ENCODE measurements at regions not wholly inside any gene's neighbourhood (a gene's known extent, or its start where the extent isn't known, plus 50 kb on each side); places are given as distances from the start of the nearest gene placed in this dataset.

GRCh38 chr11:116416852-116417251 lies 355.9 kb downstream of the BUD13 start:
- no peak overlapping the region for H3K4me3 ChIP-seq (ENCODE audit: low read length in 3 of 3)
- peaks cover 2 to 14% (median 8%) of the 10 kb centered on the region in 3 donors for H3K27me3 ChIP-seq (ENCODE audit: control insufficient read depth in 3 of 3, insufficient read depth in 3 of 3, low read length in 3 of 3)
- H3K27ac ChIP-seq (ENCODE audit: low read depth, low read length) = no peak overlapping the region
- H3K36me3 ChIP-seq (ENCODE audit: control insufficient read depth in 3 of 3, insufficient read depth in 3 of 3, low read length in 3 of 3) = no peaks in the 10 kb centered on the region
- H3K9me3 ChIP-seq (ENCODE audit: control insufficient read depth in 3 of 3, low read length in 3 of 3) = no peaks in the 10 kb centered on the region
- H3K4me1 ChIP-seq (ENCODE audit: control insufficient read depth in 3 of 3, insufficient read depth in 3 of 3, low read length in 3 of 3) = no peaks in the 10 kb centered on the region
- H3K9ac ChIP-seq (ENCODE audit: low read depth in 1 of 3, low read length in 3 of 3) = no peak overlapping the region

GRCh38 chr11:116415095-116415494 lies 357.7 kb downstream of the BUD13 start:
- Histone ChIP-seq H3K9me3 (ENCODE audit: control insufficient read depth in 3 of 3, low read length in 3 of 3) (no peaks in the 10 kb centered on the region), H3K4me1 (ENCODE audit: control insufficient read depth in 3 of 3, insufficient read depth in 3 of 3, low read length in 3 of 3) (no peaks in the 10 kb centered on the region), H3K36me3 (ENCODE audit: control insufficient read depth in 3 of 3, insufficient read depth in 3 of 3, low read length in 3 of 3) (no peaks in the 10 kb centered on the region), H3K27ac (ENCODE audit: low read depth, low read length) (no peak overlapping the region), H3K9ac (ENCODE audit: low read depth in 1 of 3, low read length in 3 of 3) (no peak overlapping the region), H3K4me3 (ENCODE audit: low read length in 3 of 3) (no peak overlapping the region), H3K27me3 (ENCODE audit: control insufficient read depth in 3 of 3, insufficient read depth in 3 of 3, low read length in 3 of 3) (peaks cover 2 to 7% (median 3%) of the 10 kb centered on the region in 3 donors)

GRCh38 chr11:116414357-116414880 lies 358.4 kb downstream of the BUD13 start:
- no peak overlapping the region for H3K9ac ChIP-seq (ENCODE audit: low read depth in 1 of 3, low read length in 3 of 3)
- H3K27ac ChIP-seq (ENCODE audit: low read depth, low read length) = no peak overlapping the region
- no peaks in the 10 kb centered on the region for H3K4me1 ChIP-seq (ENCODE audit: control insufficient read depth in 3 of 3, insufficient read depth in 3 of 3, low read length in 3 of 3)
- H3K4me3 ChIP-seq (ENCODE audit: low read length in 3 of 3) = no peak overlapping the region
- H3K36me3 ChIP-seq (ENCODE audit: control insufficient read depth in 3 of 3, insufficient read depth in 3 of 3, low read length in 3 of 3) = no peaks in the 10 kb centered on the region
- H3K27me3 ChIP-seq (ENCODE audit: control insufficient read depth in 3 of 3, insufficient read depth in 3 of 3, low read length in 3 of 3) = peaks cover 0 to 7% (median 6%) of the 10 kb centered on the region in 3 donors
- no peaks in the 10 kb centered on the region for H3K9me3 ChIP-seq (ENCODE audit: control insufficient read depth in 3 of 3, low read length in 3 of 3)

- no peaks in the 10 kb centered on the region for H3K36me3 ChIP-seq (ENCODE audit: control insufficient read depth in 3 of 3, insufficient read depth in 3 of 3, low read length in 3 of 3)
- H3K27me3 ChIP-seq (ENCODE audit: control insufficient read depth in 3 of 3, insufficient read depth in 3 of 3, low read length in 3 of 3) = peaks cover 0 to 11% (median 9%) of the 10 kb centered on the region in 3 donors
- H3K9me3 ChIP-seq (ENCODE audit: control insufficient read depth in 3 of 3, low read length in 3 of 3) = no peaks in the 10 kb centered on the region
- no peaks in the 10 kb centered on the region for H3K4me1 ChIP-seq (ENCODE audit: control insufficient read depth in 3 of 3, insufficient read depth in 3 of 3, low read length in 3 of 3)
- H3K27ac ChIP-seq (ENCODE audit: low read depth, low read length) = no peak overlapping the region
- no peak overlapping the region for H3K9ac ChIP-seq (ENCODE audit: low read depth in 1 of 3, low read length in 3 of 3)
- no peak overlapping the region for H3K4me3 ChIP-seq (ENCODE audit: low read length in 3 of 3)
Measured at GRCh38 chr11:116413301-116414242, 359.2 kb downstream of the BUD13 start.

GRCh38 chr11:116412118-116412889 lies 360.5 kb downstream of the BUD13 start:
- Histone ChIP-seq H3K4me3 (ENCODE audit: low read length in 3 of 3) (no peak overlapping the region), H3K9me3 (ENCODE audit: control insufficient read depth in 3 of 3, low read length in 3 of 3) (no peaks in the 10 kb centered on the region), H3K9ac (ENCODE audit: low read depth in 1 of 3, low read length in 3 of 3) (no peak overlapping the region), H3K36me3 (ENCODE audit: control insufficient read depth in 3 of 3, insufficient read depth in 3 of 3, low read length in 3 of 3) (no peaks in the 10 kb centered on the region), H3K4me1 (ENCODE audit: control insufficient read depth in 3 of 3, insufficient read depth in 3 of 3, low read length in 3 of 3) (no peaks in the 10 kb centered on the region), H3K27ac (ENCODE audit: low read depth, low read length) (no peak overlapping the region), H3K27me3 (ENCODE audit: control insufficient read depth in 3 of 3, insufficient read depth in 3 of 3, low read length in 3 of 3) (peaks cover 0 to 9% (median 6%) of the 10 kb centered on the region in 3 donors)

GRCh38 chr11:116409238-116409637 lies 363.5 kb downstream of the BUD13 start:
- Histone ChIP-seq H3K9ac (ENCODE audit: low read depth in 1 of 3, low read length in 3 of 3) (no peak overlapping the region), H3K27ac (ENCODE audit: low read depth, low read length) (no peak overlapping the region), H3K4me3 (ENCODE audit: low read length in 3 of 3) (no peak overlapping the region), H3K9me3 (ENCODE audit: control insufficient read depth in 3 of 3, low read length in 3 of 3) (no peaks in the 10 kb centered on the region), H3K4me1 (ENCODE audit: control insufficient read depth in 3 of 3, insufficient read depth in 3 of 3, low read length in 3 of 3) (no peaks in the 10 kb centered on the region), H3K27me3 (ENCODE audit: control insufficient read depth in 3 of 3, insufficient read depth in 3 of 3, low read length in 3 of 3) (peaks cover 0 to 7% (median 6%) of the 10 kb centered on the region in 3 donors), H3K36me3 (ENCODE audit: control insufficient read depth in 3 of 3, insufficient read depth in 3 of 3, low read length in 3 of 3) (no peaks in the 10 kb centered on the region)

GRCh38 chr11:116406042-116406441 lies 366.7 kb downstream of the BUD13 start:
- H3K27ac ChIP-seq (ENCODE audit: low read depth, low read length) = no peak overlapping the region
- H3K9me3 ChIP-seq (ENCODE audit: control insufficient read depth in 3 of 3, low read length in 3 of 3) = no peaks in the 10 kb centered on the region
- H3K4me1 ChIP-seq (ENCODE audit: control insufficient read depth in 3 of 3, insufficient read depth in 3 of 3, low read length in 3 of 3) = no peaks in the 10 kb centered on the region
- no peaks in the 10 kb centered on the region for H3K36me3 ChIP-seq (ENCODE audit: control insufficient read depth in 3 of 3, insufficient read depth in 3 of 3, low read length in 3 of 3)
- no peak overlapping the region for H3K9ac ChIP-seq (ENCODE audit: low read depth in 1 of 3, low read length in 3 of 3)
- peaks cover 0 to 8% (median 5%) of the 10 kb centered on the region in 3 donors for H3K27me3 ChIP-seq (ENCODE audit: control insufficient read depth in 3 of 3, insufficient read depth in 3 of 3, low read length in 3 of 3)
- no peak overlapping the region for H3K4me3 ChIP-seq (ENCODE audit: low read length in 3 of 3)

GRCh38 chr11:116404462-116404798 lies 368.4 kb downstream of the BUD13 start:
- H3K27ac ChIP-seq (ENCODE audit: low read depth, low read length) = no peak overlapping the region
- peaks cover 0 to 6% (median 3%) of the 10 kb centered on the region in 3 donors for H3K27me3 ChIP-seq (ENCODE audit: control insufficient read depth in 3 of 3, insufficient read depth in 3 of 3, low read length in 3 of 3)

GRCh38 chr11:116403794-116404461 lies 368.9 kb downstream of the BUD13 start:
- H3K9ac ChIP-seq (ENCODE audit: low read depth in 1 of 3, low read length in 3 of 3) = no peak overlapping the region
- H3K27ac ChIP-seq (ENCODE audit: low read depth, low read length) = no peak overlapping the region
- H3K27me3 ChIP-seq (ENCODE audit: control insufficient read depth in 3 of 3, insufficient read depth in 3 of 3, low read length in 3 of 3) = peaks cover 0 to 3% (median 0%) of the 10 kb centered on the region in 3 donors
- no peaks in the 10 kb centered on the region for H3K4me1 ChIP-seq (ENCODE audit: control insufficient read depth in 3 of 3, insufficient read depth in 3 of 3, low read length in 3 of 3)
- H3K36me3 ChIP-seq (ENCODE audit: control insufficient read depth in 3 of 3, insufficient read depth in 3 of 3, low read length in 3 of 3) = no peaks in the 10 kb centered on the region
- H3K4me3 ChIP-seq (ENCODE audit: low read length in 3 of 3) = no peak overlapping the region
- H3K9me3 ChIP-seq (ENCODE audit: control insufficient read depth in 3 of 3, low read length in 3 of 3) = no peaks in the 10 kb centered on the region

More at GRCh38 chr11:116404462-116404798, 368.4 kb downstream of the BUD13 start:
- H3K9me3 ChIP-seq (ENCODE audit: control insufficient read depth in 3 of 3, low read length in 3 of 3) = no peaks in the 10 kb centered on the region
- H3K4me1 ChIP-seq (ENCODE audit: control insufficient read depth in 3 of 3, insufficient read depth in 3 of 3, low read length in 3 of 3) = no peaks in the 10 kb centered on the region
- H3K36me3 ChIP-seq (ENCODE audit: control insufficient read depth in 3 of 3, insufficient read depth in 3 of 3, low read length in 3 of 3) = no peaks in the 10 kb centered on the region
- H3K4me3 ChIP-seq (ENCODE audit: low read length in 3 of 3) = no peak overlapping the region
- no peak overlapping the region for H3K9ac ChIP-seq (ENCODE audit: low read depth in 1 of 3, low read length in 3 of 3)

All from skeletal muscle tissue (tissue), 3 donors.